Fibroblast of mammary gland (primary cell): ENCODE measurements at regions not wholly inside any gene's neighbourhood (a gene's known extent, or its start where the extent isn't known, plus 50 kb on each side); places are given as distances from the start of the nearest gene placed in this dataset.

ENCODE experiments used
- DNase-seq: peaks from one replicate; pipeline ENCODE4 v3.0.0-alpha.2; 2010; ENCODE audit warnings: low read depth
- H3K4me3 ChIP-seq: 2 replicates; pipeline ENCODE4 v1.5.1; 2011; ENCODE audit warnings: low read depth, mild to moderate bottlenecking, low read length, moderate library complexity; ENCODE audit not compliant: control insufficient read depth
- CTCF ChIP-seq: conservative IDR thresholded peaks from 2 replicates; pipeline ENCODE4 v1.5.1; 2011; ENCODE audit warnings: low read depth, low read length, inconsistent platforms; ENCODE audit not compliant: control insufficient read depth, insufficient read depth

GRCh38 chr9:115200711-115201505 lies 83.0 kb upstream of the TNC start:
- DNase-seq = peak; percentile 97
- H3K4me3 ChIP-seq = no peak overlapping the region
- no peak for TF ChIP-seq CTCF

GRCh38 chr9:115202181-115202580 lies 84.2 kb upstream of the TNC start:
- H3K4me3 ChIP-seq = no peak overlapping the region
- DNase-seq = no peak
- no peak for TF ChIP-seq CTCF

- no peak overlapping the region for H3K4me3 ChIP-seq
- peak; percentile 24 for TF ChIP-seq CTCF
- peak; percentile 99 for DNase-seq
These were observed 85.2 kb upstream of the TNC start for GRCh38 chr9:115202960-115203751.

GRCh38 chr9:115204904-115205453 lies 87.0 kb upstream of the TNC start:
- no peak for TF ChIP-seq CTCF
- no peak overlapping the region for H3K4me3 ChIP-seq
- peak; percentile 91 for DNase-seq

- DNase-seq = peak; percentile 18
- TF ChIP-seq CTCF = no peak
- no peak overlapping the region for H3K4me3 ChIP-seq
These were observed 89.3 kb upstream of the TNC start for GRCh38 chr9:115207003-115207836.

GRCh38 chr9:115208501-115208900 lies 90.5 kb upstream of the TNC start:
- no peak overlapping the region for H3K4me3 ChIP-seq
- TF ChIP-seq CTCF = no peak
- peak; percentile 67 for DNase-seq
